ENCODE measurements at regions not wholly inside any gene's neighbourhood (a gene's known extent, or its start where the extent isn't known, plus 50 kb on each side); places are given as distances from the start of the nearest gene placed in this dataset.

DNA sequence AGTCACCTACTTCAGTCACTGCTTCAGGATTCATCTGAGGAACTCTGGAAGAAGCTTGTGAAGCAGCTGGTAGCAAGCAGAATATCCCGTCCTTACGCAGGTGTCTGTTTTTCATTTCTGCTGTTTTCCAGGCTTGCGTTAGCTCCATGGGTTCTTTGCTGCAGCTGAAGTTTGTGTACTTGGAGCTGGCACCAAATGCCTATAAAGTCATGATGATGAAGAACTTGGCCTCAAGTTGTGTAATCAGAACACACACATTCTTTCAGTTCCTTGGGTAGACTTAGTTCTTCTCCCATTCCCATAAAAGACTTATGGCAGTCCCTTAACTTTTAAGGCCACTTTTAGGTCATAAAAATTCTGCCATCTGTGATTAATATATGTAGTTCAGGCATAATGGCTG, 116.7 kb downstream of the LRRC70 start:
- ChIA-PET POLR2A (ENCODE audit: partially characterized antibody) (no interaction called here), CTCF (ENCODE audit: partially characterized antibody) (interaction anchor here (0.7 to 1.7 kb wide), 5 partner anchors 13 to 398 kb away, joined by 3 to 4 read pairs (median 3); no protein-coding TSS in a partner anchor)
- H3K18ac ChIP-seq (ENCODE audit: extremely low read depth, low read length) = no peak overlapping the region
- H4K20me1 ChIP-seq (replicated peaks in 1 of 2; ENCODE audit: control insufficient read depth in 1 of 2, insufficient read depth in 2 of 2, low read length in 2 of 2) = no peaks in the 10 kb centered on the region
- no peak overlapping the region for H2BK120ac ChIP-seq (replicated peaks; ENCODE audit: low read depth, low read length)
- no peak overlapping the region for H4K91ac ChIP-seq (replicated peaks; ENCODE audit: insufficient read length, low read length)
- no peak overlapping the region for H4K8ac ChIP-seq (ENCODE audit: extremely low read depth, insufficient read depth, low read length)
- no peak overlapping the region for H3K27ac ChIP-seq (ENCODE audit: low read depth, low read length)
- H2BK12ac ChIP-seq (ENCODE audit: low read depth, low read length) = no peak overlapping the region
- no peak overlapping the region for H3K23ac ChIP-seq (ENCODE audit: insufficient read length)
- no peak overlapping the region for H3K4me3 ChIP-seq (ENCODE audit: extremely low read depth in 1 of 4, insufficient read depth in 2 of 4, low read depth in 3 of 4, low read length in 4 of 4)
- no peaks in the 10 kb centered on the region for H3K79me2 ChIP-seq (ENCODE audit: control insufficient read depth in 1 of 2, insufficient read depth in 2 of 2, low read length in 2 of 2)
- H3K4me2 ChIP-seq (ENCODE audit: insufficient read depth in 1 of 2, low read depth in 2 of 2, low read length in 2 of 2) = no peak overlapping the region
- H3K36me3 ChIP-seq (ENCODE audit: control insufficient read depth in 2 of 4, insufficient read depth in 4 of 4, low read length in 3 of 4) = no peaks in the 10 kb centered on the region
- H2BK5ac ChIP-seq (ENCODE audit: low read depth, low read length) = no peak overlapping the region
- no peaks in the 10 kb centered on the region for H3K79me1 ChIP-seq (ENCODE audit: low read depth, low read length)
- TF ChIP-seq EP300 (IDR thresholded peaks at IDR 0.05; ENCODE audit: borderline replicate concordance in 1 of 2, low read depth in 2 of 2, low read length in 2 of 2) (no peak), NRF1 (IDR thresholded peaks at IDR 0.05; ENCODE audit: low read depth, low read length) (no peak), TAF7 (optimal IDR thresholded peaks at IDR 0.05; ENCODE audit: borderline replicate concordance, low read depth, low read length) (no peak), RNF2 (IDR thresholded peaks at IDR 0.05; ENCODE audit: borderline replicate concordance, low read depth, low read length, missing control alignments, poor library complexity, severe bottlenecking) (no peak)
- H3K4me1 ChIP-seq (replicated peaks in 1 of 4; ENCODE audit: control insufficient read depth in 3 of 4, insufficient read depth in 4 of 4, low read length in 3 of 4) = peaks cover 0 to 6% (median 0%) of the 10 kb centered on the region in 4 experiments; a peak in 1 of 7 replicates
- H3K27me3 ChIP-seq (replicated peaks in 1 of 4; ENCODE audit: control insufficient read depth in 3 of 4, extremely low read depth in 1 of 4, insufficient read depth in 3 of 4, low read length in 3 of 4) = no peaks in the 10 kb centered on the region
- DNase-seq (ENCODE audit: low read depth in 1 of 2, low spot score in 2 of 2) (no peak), FAIRE-seq (no peak)
- H3K4ac ChIP-seq (replicated peaks; ENCODE audit: insufficient read length, low read depth, low read length) = no peak overlapping the region
- H3K23me2 ChIP-seq (ENCODE audit: low read depth, low read length) = no peaks in the 10 kb centered on the region
- H3K56ac ChIP-seq (replicated peaks; ENCODE audit: insufficient read length, low read depth, low read length) = no peak overlapping the region
- no peak overlapping the region for H2BK20ac ChIP-seq (ENCODE audit: low read length)
- H2AFZ ChIP-seq (ENCODE audit: low read length) = no peak overlapping the region
- H2AK5ac ChIP-seq (ENCODE audit: low read depth, low read length) = no peak overlapping the region
- H3K14ac ChIP-seq (ENCODE audit: insufficient read length) = no peak overlapping the region
- 100% methylated on average over 3 of the region's 3 CpGs; no CpG with 5 or more reads in 1 of the 2 experiments for WGBS, 2 experiments (ENCODE audit: extremely low coverage in 1 of 2, insufficient coverage in 1 of 2, insufficient read length in 1 of 2, insufficient replicate concordance in 2 of 2, low coverage in 1 of 2, low lambda C conversion rate in 2 of 2, missing lambda C conversion rate in 1 of 2)
- no peaks in the 10 kb centered on the region for H3K9me3 ChIP-seq (ENCODE audit: insufficient read depth in 2 of 2, low read depth in 1 of 2, low read length in 1 of 2)
- no peak overlapping the region for H2BK15ac ChIP-seq (ENCODE audit: low read length)
- H3K9ac ChIP-seq (replicated peaks in 1 of 4; ENCODE audit: extremely low read depth in 1 of 4, low read depth in 3 of 4, low read length in 3 of 4) = no peak overlapping the region
- H4K5ac ChIP-seq (ENCODE audit: insufficient read length, low read depth, low read length) = no peak overlapping the region

Data from H1 (cell line).